GM11168 (cell line): ENCODE measurements at regions not wholly inside any gene's neighbourhood (a gene's known extent, or its start where the extent isn't known, plus 50 kb on each side); places are given as distances from the start of the nearest gene placed in this dataset.

Source experiments
- in situ Hi-C: fragments of 300-500 bp; cut with MboI; formaldehyde crosslinking; loops from one replicate; pipeline ENCODE4 v1.12.0; 2022; ENCODE audit warnings: low sequenced_read_pairs; ENCODE audit not compliant: unreplicated experiment

- in situ Hi-C loops: no loop called here
Measured at GRCh38 chr9:84393266-84393950, 52.9 kb upstream of the SLC28A3 start.

DNA sequence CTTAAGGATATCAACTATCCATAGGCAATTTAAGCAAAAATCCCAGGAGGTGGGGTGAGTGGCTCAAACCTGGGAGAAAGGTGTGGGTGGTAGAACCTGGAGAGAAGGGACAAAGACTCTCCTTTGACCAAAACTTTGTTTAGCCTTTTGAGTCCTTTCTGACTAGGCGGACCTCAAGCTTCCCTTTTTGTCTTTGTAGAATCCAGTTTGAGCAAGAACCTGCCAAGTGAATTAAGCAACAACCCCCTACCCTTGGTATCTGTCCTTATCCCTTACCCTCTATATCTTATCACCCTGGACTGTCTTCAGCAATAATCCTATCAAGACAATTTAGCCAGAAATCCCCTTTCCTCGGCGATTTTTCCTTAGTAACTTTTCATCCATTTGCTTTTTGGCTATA is 53.5 kb upstream of the SLC28A3 start:
- in situ Hi-C loops: no loop called here

- in situ Hi-C loops: no loop called here
Measured at GRCh38 chr9:84397151-84397728, 56.7 kb upstream of the SLC28A3 start.

GRCh38 chr9:84397822-84398221 is 57.3 kb upstream of the SLC28A3 start:
- in situ Hi-C loops: no loop called here

- in situ Hi-C loops: loop anchor here (10.0 to 25.0 kb wide), 5 partner anchors 382 to 1192 kb away; no protein-coding TSS in a partner anchor
Measured at GRCh38 chr9:84402517-84402916, 62.0 kb upstream of the SLC28A3 start.

DNA sequence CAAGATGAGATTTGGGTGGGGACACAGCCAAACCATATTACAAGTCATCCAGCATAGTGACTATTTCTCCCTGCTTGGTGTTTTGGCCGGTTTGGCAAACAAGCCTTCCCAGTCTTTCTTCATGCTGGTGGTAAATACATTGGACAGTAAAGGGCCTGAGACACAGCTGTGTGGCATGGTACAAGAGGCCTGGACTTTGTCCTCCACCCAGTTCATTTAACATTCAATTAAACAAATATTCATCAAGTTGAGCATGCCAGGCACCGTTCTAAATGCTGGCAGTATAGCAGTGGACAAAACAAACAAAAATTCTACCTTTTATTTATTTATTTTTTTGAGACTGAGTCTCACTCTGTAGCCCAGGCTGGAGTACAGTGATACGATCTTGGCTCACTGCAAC is 62.7 kb upstream of the SLC28A3 start:
- in situ Hi-C loops: loop anchor here (10.0 to 25.0 kb wide), 5 partner anchors 382 to 1192 kb away; no protein-coding TSS in a partner anchor

GRCh38 chr9:84404095-84404686 is 63.6 kb upstream of the SLC28A3 start:
- in situ Hi-C loops: loop anchor here (10.0 to 25.0 kb wide), 5 partner anchors 381 to 1191 kb away; no protein-coding TSS in a partner anchor

- in situ Hi-C loops: loop anchor here (10.0 to 25.0 kb wide), 5 partner anchors 379 to 1189 kb away; no protein-coding TSS in a partner anchor
Measured at GRCh38 chr9:84405667-84406066, 65.1 kb upstream of the SLC28A3 start.

DNA sequence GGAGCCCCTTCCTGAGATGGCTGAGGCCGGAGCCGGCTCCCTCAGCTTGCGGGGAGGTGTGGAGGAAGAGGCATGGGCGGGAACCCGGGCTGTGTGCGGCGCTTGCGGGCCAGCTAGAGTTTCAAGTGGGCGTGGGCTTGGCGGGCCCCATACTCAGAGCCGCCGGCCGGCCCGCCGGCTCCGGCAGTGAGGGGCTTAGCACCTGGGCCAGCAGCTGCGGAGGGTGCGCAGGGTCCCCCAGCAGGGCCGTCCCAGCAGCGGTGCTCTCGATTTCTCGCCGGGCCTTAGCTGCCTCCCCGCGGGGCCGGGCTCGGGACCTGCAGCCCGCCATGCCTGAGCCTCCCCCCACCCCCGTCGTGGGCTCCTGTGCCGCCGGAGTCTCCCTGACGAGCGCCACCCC is 67.9 kb upstream of the SLC28A3 start:
- in situ Hi-C loops: loop anchor here (10.0 to 25.0 kb wide), 5 partner anchors 376 to 1186 kb away; no protein-coding TSS in a partner anchor

DNA sequence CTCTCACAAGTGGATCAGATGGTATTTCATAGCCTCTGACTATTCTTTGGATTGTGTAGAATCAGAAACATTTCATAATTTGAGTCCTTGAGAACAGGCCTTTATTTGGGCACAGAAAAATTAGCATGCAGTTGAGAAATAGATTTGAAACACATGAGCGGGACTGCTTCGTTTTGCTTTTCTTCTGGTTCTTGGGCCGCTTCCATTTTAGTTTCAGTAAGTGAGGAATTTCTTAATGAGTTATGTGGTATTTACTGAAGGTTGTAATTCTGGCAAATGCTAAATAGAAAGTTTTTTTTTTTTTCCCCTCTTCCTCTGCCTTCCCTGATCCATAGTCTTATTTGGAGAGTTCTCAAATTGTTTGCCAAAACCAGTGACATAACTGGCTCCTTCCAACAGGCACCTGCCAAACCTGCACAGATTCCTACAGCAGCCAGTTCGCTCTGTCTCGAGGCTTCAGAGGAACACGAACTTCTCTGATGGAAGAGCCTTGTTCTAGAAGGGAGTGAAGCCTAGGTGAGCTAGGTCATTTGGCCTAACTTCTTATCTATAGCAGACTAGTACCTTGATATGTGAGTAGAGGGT is 71.2 kb upstream of the SLC28A3 start:
- in situ Hi-C loops: loop anchor here (25.0 kb wide), 3 partner anchors 551 to 851 kb away; no protein-coding TSS in a partner anchor

GRCh38 chr9:84412654-84413053 is 72.1 kb upstream of the SLC28A3 start:
- in situ Hi-C loops: loop anchor here (25.0 kb wide), 3 partner anchors 550 to 850 kb away; no protein-coding TSS in a partner anchor

DNA sequence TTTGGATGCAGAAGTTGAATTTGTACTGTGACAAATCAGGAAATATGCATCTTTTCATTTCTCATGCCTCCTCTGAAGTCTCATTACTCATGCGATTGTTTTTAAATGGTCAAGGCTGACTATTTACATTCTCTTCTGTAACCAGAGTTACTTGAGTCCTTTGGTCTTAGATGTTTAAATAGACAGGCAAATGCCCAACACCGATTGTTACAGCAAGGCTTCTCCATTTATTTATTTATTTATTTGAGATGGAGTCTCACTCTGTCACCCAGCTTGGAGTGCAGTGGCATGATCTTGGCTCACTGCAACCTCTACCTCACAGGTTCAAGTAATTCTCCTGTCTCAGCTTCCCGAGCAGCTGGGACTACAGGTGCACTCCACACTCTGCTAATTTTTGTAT is 72.7 kb upstream of the SLC28A3 start:
- in situ Hi-C loops: loop anchor here (25.0 kb wide), 3 partner anchors 549 to 849 kb away; no protein-coding TSS in a partner anchor

DNA sequence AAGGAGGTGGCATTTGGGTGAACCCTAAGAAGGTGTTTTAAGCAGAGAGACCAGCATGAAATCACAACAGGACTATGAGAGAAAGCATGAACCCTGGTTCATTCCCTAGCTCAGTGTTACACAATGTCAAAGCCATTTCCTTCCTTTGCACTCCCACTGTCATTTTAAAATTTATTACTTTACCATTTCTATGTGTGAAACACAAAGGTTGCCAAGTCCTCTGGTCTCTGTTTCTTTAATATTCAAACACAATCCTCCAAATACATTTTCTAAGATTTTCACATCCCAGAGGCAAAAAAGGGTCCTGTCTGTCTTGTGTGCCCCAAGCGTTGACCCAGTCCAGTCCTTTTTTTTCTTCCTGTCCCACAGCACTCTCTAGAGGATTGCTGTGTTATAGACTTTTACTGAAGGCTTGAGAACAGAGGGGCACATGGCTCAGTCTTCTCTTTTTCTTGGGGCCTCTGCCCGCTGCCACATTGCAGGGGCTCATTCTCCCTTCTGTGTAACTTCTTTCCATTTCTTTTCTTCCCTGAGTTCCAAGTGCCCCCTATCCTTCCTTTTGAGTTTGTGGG is 78.6 kb upstream of the SLC28A3 start:
- in situ Hi-C loops: loop anchor here (25.0 kb wide), 3 partner anchors 543 to 843 kb away; no protein-coding TSS in a partner anchor

DNA sequence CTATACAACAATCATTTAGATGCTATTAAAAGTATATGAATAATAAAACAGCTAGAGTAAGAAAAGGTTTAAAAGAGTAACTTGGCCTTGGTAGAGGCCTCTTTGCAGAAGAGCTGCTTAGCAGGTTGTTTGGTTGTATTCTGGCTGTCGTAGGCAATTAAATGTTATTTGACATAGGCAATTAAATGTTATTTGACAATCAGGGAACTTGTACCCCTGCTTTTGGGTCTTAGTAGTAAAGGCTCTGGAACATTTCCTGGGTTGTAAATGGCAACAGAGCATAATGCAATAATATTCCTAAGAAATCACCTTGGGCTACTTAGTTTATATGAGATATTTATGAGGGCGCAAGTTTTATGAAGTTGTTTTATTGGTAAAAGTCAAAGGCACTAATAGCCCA is 84.4 kb upstream of the SLC28A3 start:
- in situ Hi-C loops: loop anchor here (25.0 kb wide), 3 partner anchors 537 to 837 kb away; no protein-coding TSS in a partner anchor

DNA sequence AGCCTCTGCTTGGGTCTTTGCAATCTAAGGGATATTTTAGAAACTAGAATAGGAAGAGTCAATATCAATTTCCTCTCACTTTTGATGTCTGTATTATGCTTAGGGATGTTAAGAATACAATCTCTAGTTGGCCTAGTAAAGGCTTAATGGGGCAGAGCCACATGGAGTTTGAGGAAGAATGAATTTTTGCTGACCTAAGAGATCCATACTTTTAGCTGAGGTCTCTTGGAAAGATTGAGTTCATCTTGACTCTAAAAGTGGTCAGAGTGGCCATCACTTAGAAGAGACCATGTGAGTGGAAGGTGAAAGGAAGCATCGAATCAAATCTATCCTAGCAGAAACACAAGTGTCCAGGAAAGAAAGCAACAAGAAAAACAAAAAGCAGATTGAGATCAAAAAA is 92.2 kb upstream of the SLC28A3 start:
- in situ Hi-C loops: no loop called here

- in situ Hi-C loops: no loop called here
Measured at GRCh38 chr9:84435902-84436301, 95.3 kb upstream of the SLC28A3 start.

GRCh38 chr9:84436386-84437109 is 96.0 kb upstream of the SLC28A3 start:
- in situ Hi-C loops: no loop called here

DNA sequence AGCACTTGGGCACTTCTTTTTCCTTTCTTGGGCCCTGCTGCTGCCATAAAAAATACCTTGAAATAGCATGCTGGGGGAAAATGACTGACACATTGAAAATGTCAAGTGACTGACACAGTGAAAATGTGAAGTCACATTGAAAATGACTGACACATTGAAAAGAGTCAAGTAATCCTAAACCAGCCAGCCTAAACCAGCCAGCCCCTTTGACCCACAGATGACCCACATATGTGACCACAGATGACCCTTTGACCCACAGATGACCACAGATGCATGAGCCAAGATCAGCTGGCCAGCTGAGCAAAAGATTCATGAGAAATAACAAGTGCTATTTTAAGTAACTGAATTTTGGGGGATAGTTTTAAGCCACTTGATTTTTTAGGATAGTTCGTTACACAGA is 97.8 kb upstream of the SLC28A3 start:
- in situ Hi-C loops: no loop called here

- in situ Hi-C loops: no loop called here
Measured at GRCh38 chr9:84439250-84439649, 98.7 kb upstream of the SLC28A3 start.

DNA sequence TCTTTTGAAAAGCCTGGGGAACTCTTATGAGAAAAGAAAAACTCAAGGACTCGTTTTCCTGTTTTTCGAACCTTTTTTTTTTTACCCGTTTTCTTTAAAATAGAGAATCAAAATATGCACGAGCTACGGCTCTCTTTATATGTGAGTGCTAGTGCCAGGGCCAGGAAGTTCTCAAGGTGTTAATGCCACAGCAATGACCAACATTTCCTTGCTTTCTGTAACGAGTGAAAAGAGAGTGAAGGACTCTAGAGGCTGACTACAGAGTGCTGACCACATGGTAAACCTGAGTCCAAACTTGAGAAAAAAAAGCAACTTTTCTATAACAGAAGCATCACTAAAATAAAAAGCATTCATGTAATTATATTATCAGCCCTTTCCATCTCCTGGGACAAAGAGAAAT is 102.2 kb upstream of the SLC28A3 start:
- in situ Hi-C loops: no loop called here
